Osteocyte (in vitro differentiated cells): ENCODE measurements at regions not wholly inside any gene's neighbourhood (a gene's known extent, or its start where the extent isn't known, plus 50 kb on each side); places are given as distances from the start of the nearest gene placed in this dataset.

Source experiments
- DNase-seq: peaks from one replicate; pipeline ENCODE4 v3.0.0; 2021; ENCODE audit warnings: mixed read lengths; ENCODE audit not compliant: unreplicated experiment; ENCODE audit errors: extremely low spot score
- H3K27ac Mint-ChIP-seq: one replicate; pipeline ENCODE4 v1.8.0; 2021; ENCODE audit warnings: mild to moderate bottlenecking, mixed read lengths; ENCODE audit not compliant: unreplicated experiment
- H3K27me3 Mint-ChIP-seq: one replicate; pipeline ENCODE4 v1.8.0; 2021; ENCODE audit warnings: mixed read lengths; ENCODE audit not compliant: unreplicated experiment
- H3K36me3 Mint-ChIP-seq: one replicate; pipeline ENCODE4 v1.8.0; 2021; ENCODE audit warnings: mixed read lengths; ENCODE audit not compliant: unreplicated experiment
- H3K4me1 Mint-ChIP-seq: one replicate; pipeline ENCODE4 v1.8.0; 2021; ENCODE audit warnings: mixed read lengths; ENCODE audit not compliant: unreplicated experiment
- H3K4me3 Mint-ChIP-seq: one replicate; pipeline ENCODE4 v1.8.0; 2021; ENCODE audit warnings: mild to moderate bottlenecking, moderate library complexity, mixed read lengths; ENCODE audit not compliant: unreplicated experiment
- H3K9me3 Mint-ChIP-seq: one replicate; pipeline ENCODE4 v1.8.0; 2021; ENCODE audit warnings: mixed read lengths; ENCODE audit not compliant: unreplicated experiment
- CTCF ChIP-seq: fragments of 200-600 bp; sonication (generic); IDR thresholded peaks from 2 replicates; pipeline ENCODE4 v1.5.0; 2021; ENCODE audit warnings: antibody characterized with exemption, mild to moderate bottlenecking, moderate library complexity

GRCh38 chr5:117242028-117242427, 667.4 kb upstream of the SEMA6A start:
- Mint-ChIP-seq H3K27me3 (peaks cover 2% of the 10 kb centered on the region), H3K9me3 (peaks cover 9% of the 10 kb centered on the region), H3K36me3 (no peaks in the 10 kb centered on the region), H3K27ac (no peak overlapping the region), H3K4me1 (no peaks in the 10 kb centered on the region), H3K4me3 (no peak overlapping the region)
- no peak for TF ChIP-seq CTCF
- DNase-seq, result no peak

GRCh38 chr5:117236941-117237340, 662.3 kb upstream of the SEMA6A start:
- DNase-seq, result no peak
- H3K27ac Mint-ChIP-seq, result no peak overlapping the region
- no peak for TF ChIP-seq CTCF
- H3K4me1 Mint-ChIP-seq, result no peaks in the 10 kb centered on the region
- no peak overlapping the region for H3K4me3 Mint-ChIP-seq
- H3K36me3 Mint-ChIP-seq, result no peaks in the 10 kb centered on the region
- H3K9me3 Mint-ChIP-seq, result peaks cover 9% of the 10 kb centered on the region
- H3K27me3 Mint-ChIP-seq, result peaks cover 4% of the 10 kb centered on the region

- no peak for TF ChIP-seq CTCF
- H3K27me3 Mint-ChIP-seq, result peaks cover 4% of the 10 kb centered on the region
- no peak overlapping the region for H3K4me3 Mint-ChIP-seq
- H3K9me3 Mint-ChIP-seq, result peaks cover 7% of the 10 kb centered on the region
- H3K27ac Mint-ChIP-seq, result no peak overlapping the region
- H3K36me3 Mint-ChIP-seq, result no peaks in the 10 kb centered on the region
- H3K4me1 Mint-ChIP-seq, result no peaks in the 10 kb centered on the region
- DNase-seq, result no peak
These were observed 661.2 kb upstream of the SEMA6A start for GRCh38 chr5:117235786-117236185.

GRCh38 chr5:117230375-117230774, 655.8 kb upstream of the SEMA6A start:
- H3K36me3 Mint-ChIP-seq, result no peaks in the 10 kb centered on the region
- H3K4me3 Mint-ChIP-seq, result no peak overlapping the region
- no peak for DNase-seq
- no peak for TF ChIP-seq CTCF
- H3K4me1 Mint-ChIP-seq, result no peaks in the 10 kb centered on the region
- H3K27me3 Mint-ChIP-seq, result no peaks in the 10 kb centered on the region
- no peaks in the 10 kb centered on the region for H3K9me3 Mint-ChIP-seq
- no peak overlapping the region for H3K27ac Mint-ChIP-seq

GRCh38 chr5:117220730-117221129, 646.1 kb upstream of the SEMA6A start:
- H3K9me3 Mint-ChIP-seq, result peaks cover 5% of the 10 kb centered on the region
- H3K27ac Mint-ChIP-seq, result no peak overlapping the region
- no peak for DNase-seq
- H3K4me1 Mint-ChIP-seq, result no peaks in the 10 kb centered on the region
- H3K36me3 Mint-ChIP-seq, result no peaks in the 10 kb centered on the region
- TF ChIP-seq CTCF, result no peak
- no peak overlapping the region for H3K4me3 Mint-ChIP-seq
- H3K27me3 Mint-ChIP-seq, result no peaks in the 10 kb centered on the region
